ENCODE measurements at regions not wholly inside any gene's neighbourhood (a gene's known extent, or its start where the extent isn't known, plus 50 kb on each side); places are given as distances from the start of the nearest gene placed in this dataset.
A peak's percentile ranks its signal among the peaks of the same experiment; 100 is the strongest.

- no peak for DNase-seq (ENCODE audit: low spot score)
- intact Hi-C loops (cut with DNase I), result no loop called here
Measured at GRCh38 chr4:175106301-175106700, 188.1 kb downstream of the ADAM29 start.

- peak; percentile 72 for DNase-seq (ENCODE audit: low spot score)
- intact Hi-C loops (cut with DNase I), result no loop called here
Measured at GRCh38 chr4:175109933-175110332, 191.8 kb downstream of the ADAM29 start.

DNA sequence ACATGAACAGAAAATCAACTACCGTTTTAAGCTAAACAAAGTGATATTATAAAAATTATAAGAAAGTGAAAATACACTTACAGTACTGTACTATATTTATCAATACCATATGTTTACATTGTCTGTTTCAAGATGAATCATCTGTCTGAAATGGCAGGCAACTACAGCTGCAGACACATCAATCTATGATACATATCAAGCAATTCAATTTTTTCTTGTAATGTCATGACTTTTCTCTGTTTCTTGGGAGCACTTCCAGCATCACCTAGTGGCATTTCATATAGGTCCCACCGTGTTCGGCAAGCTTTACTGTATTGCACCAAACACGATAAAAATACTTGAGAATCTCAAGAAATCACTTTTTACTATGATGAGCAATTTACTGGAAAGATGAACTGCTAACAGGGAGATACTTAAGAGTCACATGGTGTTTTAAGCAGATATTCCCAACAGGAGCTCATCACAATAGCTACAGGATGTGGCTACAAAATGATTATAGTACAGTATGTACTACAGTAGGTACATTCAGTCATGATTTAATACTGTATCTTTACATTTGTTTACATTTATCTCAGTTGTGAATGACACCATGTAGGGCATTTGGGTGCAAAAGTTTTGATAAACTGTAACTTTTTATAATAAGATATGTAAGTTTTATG is 207.4 kb downstream of the ADAM29 start:
- no peak for DNase-seq (ENCODE audit: low spot score)
- intact Hi-C loops (cut with DNase I), result no loop called here

DNA sequence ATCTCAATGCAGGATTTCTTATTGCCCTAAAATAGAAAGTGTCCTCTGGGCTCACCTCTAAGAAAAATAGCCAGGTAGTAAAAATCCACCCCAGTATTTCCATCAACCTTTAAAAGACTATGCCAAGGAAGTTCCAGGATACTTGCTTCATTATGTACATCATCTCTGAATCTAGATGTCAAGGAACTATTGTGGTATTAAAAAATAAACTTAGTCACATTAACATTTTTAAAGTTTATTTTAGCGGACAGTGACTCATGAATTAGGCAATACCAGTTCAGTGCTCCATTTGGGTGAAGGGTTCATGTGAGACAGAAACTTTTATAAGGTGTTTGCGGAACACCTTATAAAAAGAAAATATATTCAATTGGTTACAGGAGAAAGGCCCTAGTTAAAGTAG is 209.2 kb downstream of the ADAM29 start:
- no peak for DNase-seq (ENCODE audit: low spot score)

GRCh38 chr4:175129797-175130196 is 211.6 kb downstream of the ADAM29 start:
- no peak for DNase-seq (ENCODE audit: low spot score)
- intact Hi-C loops (cut with DNase I), result no loop called here

More for the DNA sequence above, 209.2 kb downstream of the ADAM29 start:
- intact Hi-C loops (cut with DNase I), result no loop called here

- no peak for DNase-seq (ENCODE audit: low spot score)
Measured at GRCh38 chr4:175139205-175139604, 221.0 kb downstream of the ADAM29 start.

DNA sequence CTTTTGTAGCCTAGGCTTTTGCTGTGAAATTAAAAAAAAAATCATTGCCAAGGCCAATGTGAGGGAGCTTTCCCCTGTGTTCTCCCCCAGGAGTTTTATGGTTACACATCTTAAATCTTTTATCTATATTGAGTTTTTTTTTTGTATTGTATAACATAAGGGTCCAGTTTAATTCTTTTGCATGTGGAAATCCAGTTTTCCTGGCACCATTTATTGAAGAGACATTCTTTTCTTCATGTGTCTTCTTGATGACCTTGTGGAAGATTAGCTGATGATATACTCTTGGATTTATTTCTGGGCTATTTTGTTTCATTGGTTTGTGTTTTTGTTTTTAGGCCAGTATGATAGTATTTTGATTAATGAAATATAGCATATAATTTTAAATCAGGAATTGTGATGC is 225.0 kb downstream of the ADAM29 start:
- intact Hi-C loops (cut with DNase I), result no loop called here
- DNase-seq (ENCODE audit: low spot score), result no peak

More at GRCh38 chr4:175139205-175139604, 221.0 kb downstream of the ADAM29 start:
- intact Hi-C loops (cut with DNase I), result no loop called here

DNA sequence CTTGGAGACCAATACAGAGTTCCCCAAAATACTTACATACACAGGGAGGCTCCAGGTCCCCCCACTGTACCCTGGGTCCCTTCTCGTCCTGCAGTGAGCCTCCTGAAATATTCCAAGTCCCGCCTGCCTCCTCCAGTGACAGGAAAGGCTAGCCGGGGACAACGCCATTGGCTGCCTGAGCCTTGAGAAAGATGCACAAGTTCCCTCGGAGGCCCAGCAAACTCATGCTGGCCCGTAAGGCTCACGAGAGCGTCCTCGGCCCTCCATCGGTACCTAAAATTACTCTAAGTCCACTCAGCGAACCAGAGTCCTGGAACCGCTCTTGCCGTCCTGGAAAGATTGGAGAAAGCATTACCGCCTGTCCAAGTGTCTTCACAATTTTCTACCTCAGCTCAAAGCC is 228.6 kb downstream of the ADAM29 start:
- no peak for DNase-seq (ENCODE audit: low spot score)
- intact Hi-C loops (cut with DNase I), result no loop called here

DNA sequence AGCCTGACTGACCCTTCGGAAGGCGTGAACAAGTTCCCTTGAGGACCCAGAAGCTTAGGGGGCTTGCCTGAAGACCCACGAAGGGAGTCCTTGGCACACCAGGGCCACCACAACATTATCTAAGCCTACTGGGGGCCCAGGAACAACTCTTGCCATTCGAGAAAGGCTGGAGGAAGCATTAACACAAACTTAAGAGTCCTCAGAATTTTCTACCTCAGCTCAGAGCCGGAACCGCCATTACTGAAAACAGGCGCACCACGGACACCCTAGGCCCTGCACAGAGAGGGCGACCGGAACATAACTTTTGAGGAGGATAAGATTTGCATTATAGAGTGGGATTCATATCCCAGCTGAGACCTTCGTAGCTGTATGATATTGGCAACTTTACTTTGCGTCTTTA is 229.1 kb downstream of the ADAM29 start:
- DNase-seq (ENCODE audit: low spot score), result no peak

GRCh38 chr4:175166020-175166419 is 247.9 kb downstream of the ADAM29 start:
- DNase-seq (ENCODE audit: low spot score), result no peak
- intact Hi-C loops (cut with DNase I), result no loop called here

More for the DNA sequence above, 229.1 kb downstream of the ADAM29 start:
- intact Hi-C loops (cut with DNase I), result no loop called here

DNA sequence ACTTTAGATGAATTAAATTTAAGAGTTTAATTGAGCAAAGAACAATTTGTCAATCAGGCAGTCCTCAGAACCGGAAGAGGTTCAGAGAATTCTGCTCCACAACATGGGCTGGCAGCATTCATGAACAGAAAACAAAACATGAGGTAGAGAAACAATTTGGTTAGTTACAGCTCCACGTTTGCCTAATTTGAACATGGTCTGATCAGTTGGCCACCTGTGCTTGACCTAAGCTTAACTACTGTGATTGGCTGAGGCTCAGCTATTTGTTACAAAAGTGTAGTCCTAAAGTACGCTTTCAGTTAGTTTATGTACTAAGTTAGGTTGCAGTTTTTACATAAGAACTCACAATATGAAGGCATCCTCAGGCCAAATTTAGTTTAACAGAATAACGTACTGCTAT is 258.6 kb downstream of the ADAM29 start:
- no peak for DNase-seq (ENCODE audit: low spot score)
- intact Hi-C loops (cut with DNase I), result no loop called here

GRCh38 chr4:175190654-175191053 is 272.5 kb downstream of the ADAM29 start:
- no peak for DNase-seq (ENCODE audit: low spot score)
- intact Hi-C loops (cut with DNase I), result no loop called here

- intact Hi-C loops (cut with DNase I), result no loop called here
Measured at GRCh38 chr4:175198056-175198455, 279.9 kb downstream of the ADAM29 start.

GRCh38 chr4:175215208-175215607 is 297.1 kb downstream of the ADAM29 start:
- intact Hi-C loops (cut with DNase I), result no loop called here
- DNase-seq (ENCODE audit: low spot score), result no peak

More at GRCh38 chr4:175198056-175198455, 279.9 kb downstream of the ADAM29 start:
- DNase-seq (ENCODE audit: low spot score), result no peak

DNA sequence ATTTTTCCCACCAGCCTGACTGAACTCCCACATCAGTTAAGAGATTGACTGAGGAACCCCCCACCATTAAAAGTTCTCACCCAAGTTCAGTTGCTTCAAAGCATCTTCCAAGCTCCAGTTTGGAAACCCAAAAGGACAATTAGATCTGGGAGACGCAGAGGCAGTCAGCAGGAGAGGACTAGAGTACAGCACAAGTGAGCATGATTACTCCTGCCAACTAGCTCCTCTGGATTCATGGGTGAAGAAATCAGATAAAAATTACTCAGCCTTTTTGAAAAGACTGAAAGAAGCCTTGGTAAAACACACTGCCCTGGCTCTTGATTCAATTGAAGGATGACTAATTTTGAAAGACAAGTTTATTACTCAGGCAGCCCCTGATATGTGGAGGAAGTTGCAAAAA is 297.5 kb downstream of the ADAM29 start:
- intact Hi-C loops (cut with DNase I), result no loop called here
- DNase-seq (ENCODE audit: low spot score), result no peak

- intact Hi-C loops (cut with DNase I), result no loop called here
- no peak for DNase-seq (ENCODE audit: low spot score)
Measured at GRCh38 chr4:175229154-175229553, 311.0 kb downstream of the ADAM29 start.

GRCh38 chr4:175234162-175234561 is 316.0 kb downstream of the ADAM29 start:
- no peak for DNase-seq (ENCODE audit: low spot score)
- intact Hi-C loops (cut with DNase I), result no loop called here

DNA sequence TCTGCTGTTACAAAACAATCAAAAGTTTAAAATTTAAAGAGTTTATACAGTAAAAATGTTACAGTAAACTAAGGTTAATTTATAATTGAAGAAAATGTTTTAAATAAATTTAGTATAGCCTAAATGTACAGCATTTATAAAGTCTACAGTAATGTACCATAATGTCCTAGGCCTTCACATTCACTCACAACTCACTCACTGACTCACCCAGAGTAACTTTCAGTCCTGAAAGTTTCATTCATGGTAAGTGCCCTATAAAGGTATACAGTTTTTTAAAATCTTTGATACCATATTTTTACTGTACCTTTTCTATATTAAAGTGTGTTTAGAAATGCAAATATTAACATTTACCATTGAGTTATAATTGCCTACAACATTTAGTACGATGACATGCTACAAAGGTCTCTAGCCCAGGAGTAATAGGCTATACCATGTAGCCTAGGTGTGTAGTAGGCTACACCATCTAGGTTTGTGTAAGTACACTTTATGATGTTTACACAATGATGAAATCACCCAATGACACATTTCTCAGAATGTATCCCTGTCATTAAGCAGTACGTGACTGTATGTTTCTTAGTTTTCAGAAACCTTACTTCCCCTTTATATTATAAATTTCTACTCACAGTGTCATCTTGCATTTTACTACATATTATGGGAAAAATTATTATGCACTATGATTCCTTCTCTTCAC is 320.8 kb downstream of the ADAM29 start:
- no peak for DNase-seq (ENCODE audit: low spot score)
- intact Hi-C loops (cut with DNase I), result no loop called here

- no peak for DNase-seq (ENCODE audit: low spot score)
- intact Hi-C loops (cut with DNase I), result no loop called here
Measured at GRCh38 chr4:175246941-175247340, 328.8 kb downstream of the ADAM29 start.

DNA sequence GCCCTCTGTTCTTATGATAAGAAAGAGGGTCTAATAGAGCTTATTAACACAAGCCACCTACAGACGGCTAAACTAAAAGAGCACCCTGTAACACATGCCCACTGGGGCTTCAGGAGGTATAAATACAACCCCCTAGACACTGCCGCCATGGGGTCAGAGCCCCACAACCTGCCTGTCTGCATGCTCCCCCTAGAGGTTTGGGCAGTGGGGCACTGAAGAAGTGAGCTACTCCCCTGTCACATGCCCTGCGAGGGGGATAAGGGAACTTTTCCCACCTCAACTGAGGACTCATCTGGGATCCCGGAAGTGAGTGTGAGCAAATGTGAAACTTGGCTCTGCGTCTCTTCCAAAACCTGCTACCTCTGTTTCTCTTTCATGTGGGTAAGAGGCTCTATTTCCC is 334.5 kb downstream of the ADAM29 start:
- no peak for DNase-seq (ENCODE audit: low spot score)
- intact Hi-C loops (cut with DNase I), result no loop called here
